GM23338 (cell line): ENCODE measurements at regions not wholly inside any gene's neighbourhood (a gene's known extent, or its start where the extent isn't known, plus 50 kb on each side); places are given as distances from the start of the nearest gene placed in this dataset.
A peak's percentile ranks its signal among the peaks of the same experiment; 100 is the strongest.

Experiments used
- ATAC-seq: fragments of 200-7000 bp; cut with Tn5 transposase; 3 replicates; pipeline ENCODE4 v1.9.1; 2020
- DNase-seq: peaks from one replicate; pipeline ENCODE4 v3.0.0-alpha.2; 2015; ENCODE audit warnings: low spot score
- H2AFZ ChIP-seq: fragments of 200-600 bp; sonication (generic); 2 replicates; pipeline ENCODE4 v1.8.0; 2016; ENCODE audit warnings: antibody characterized with exemption, mild to moderate bottlenecking, moderate library complexity
- H3F3A ChIP-seq: fragments of 200-600 bp; sonication (generic); replicated peaks from 2 replicates; pipeline ENCODE4 v1.8.0; 2017; ENCODE audit warnings: antibody characterized with exemption, mixed run types, low read depth
- H3K27ac ChIP-seq: fragments of 200-600 bp; sonication (generic); 2 replicates; pipeline ENCODE4 v1.6.1; 2016; ENCODE audit warnings: low read depth
- H3K27me3 ChIP-seq: fragments of 200-600 bp; sonication (generic); 2 replicates; pipeline ENCODE4 v1.8.0; 2016; ENCODE audit warnings: mild to moderate bottlenecking, mixed run types, moderate library complexity; ENCODE audit not compliant: insufficient read depth
- H3K36me3 ChIP-seq: fragments of 200-600 bp; sonication (generic); 2 replicates; pipeline ENCODE4 v1.8.0; 2016; ENCODE audit warnings: mild to moderate bottlenecking; ENCODE audit not compliant: insufficient read depth
- H3K4me1 ChIP-seq: fragments of 200-600 bp; sonication (generic); 2 replicates; pipeline ENCODE4 v1.8.0; 2016; ENCODE audit warnings: mild to moderate bottlenecking, moderate library complexity; ENCODE audit not compliant: insufficient read depth
- H3K4me2 ChIP-seq: fragments of 200-600 bp; sonication (generic); 2 replicates; pipeline ENCODE4 v1.7.1; 2017; ENCODE audit warnings: mixed run types
- H3K4me3 ChIP-seq: fragments of 200-600 bp; sonication (generic); 2 replicates; pipeline ENCODE4 v1.6.1; 2016; ENCODE audit warnings: mixed run types
- H3K79me2 ChIP-seq: fragments of 200-600 bp; sonication (generic); replicated peaks from 2 replicates; pipeline ENCODE4 v1.8.0; 2017; ENCODE audit warnings: mild to moderate bottlenecking; ENCODE audit not compliant: insufficient read depth
- H3K9me2 ChIP-seq: fragments of 200-600 bp; sonication (generic); 2 replicates; pipeline ENCODE4 v1.8.0; 2017; ENCODE audit not compliant: insufficient read depth
- H4K20me1 ChIP-seq: fragments of 200-600 bp; sonication (generic); replicated peaks from 2 replicates; pipeline ENCODE4 v1.8.0; 2017; ENCODE audit warnings: mild to moderate bottlenecking; ENCODE audit not compliant: insufficient read depth
- H3K27ac Mint-ChIP-seq: 2 replicates; pipeline ENCODE4 v1.8.0; 2020; ENCODE audit warnings: inconsistent platforms, mild to moderate bottlenecking, moderate library complexity, mixed read lengths
- H3K27me3 Mint-ChIP-seq: 3 replicates; pipeline ENCODE4 v1.8.0; 2022; ENCODE audit warnings: low read depth, mild to moderate bottlenecking, moderate library complexity, mixed read lengths, inconsistent platforms; ENCODE audit not compliant: insufficient read depth, poor library complexity
- H3K36me3 Mint-ChIP-seq: 3 replicates; pipeline ENCODE4 v1.8.0; 2021; ENCODE audit warnings: low read depth, mild to moderate bottlenecking, inconsistent platforms, moderate library complexity, mixed read lengths
- H3K4me1 Mint-ChIP-seq: 3 replicates; pipeline ENCODE4 v1.8.0; 2020; ENCODE audit warnings: mild to moderate bottlenecking, inconsistent platforms, mixed read lengths
- H3K4me3 Mint-ChIP-seq: 3 replicates; pipeline ENCODE4 v1.8.0; 2021; ENCODE audit warnings: moderate library complexity, mild to moderate bottlenecking, inconsistent platforms, mixed read lengths
- H3K9me3 Mint-ChIP-seq: 3 replicates; pipeline ENCODE4 v1.8.0; 2020; ENCODE audit warnings: moderate library complexity, mild to moderate bottlenecking, inconsistent platforms, mixed read lengths
- CREB1 ChIP-seq: fragments of 250-450 bp; sonication (Bioruptor Pico); IDR thresholded peaks from 2 replicates; pipeline ENCODE4 v1.5.0; 2020; ENCODE audit warnings: low read depth, mild to moderate bottlenecking, moderate library complexity
- EZH2 ChIP-seq: fragments of 200-600 bp; sonication (generic); IDR thresholded peaks from one replicate; pipeline ENCODE4 v1.8.0; 2017; ENCODE audit warnings: antibody characterized with exemption, mild to moderate bottlenecking, low read depth; ENCODE audit not compliant: unreplicated experiment
- EZH2phosphoT487 ChIP-seq: fragments of 200-600 bp; sonication (generic); IDR thresholded peaks from one replicate; pipeline ENCODE4 v1.8.1; 2018; ENCODE audit warnings: antibody characterized with exemption; ENCODE audit not compliant: unreplicated experiment
- JUNB ChIP-seq: IDR thresholded peaks from one replicate; pipeline ENCODE4 v1.6.1; 2016; ENCODE audit warnings: antibody characterized with exemption; ENCODE audit not compliant: unreplicated experiment
- NANOG ChIP-seq: IDR thresholded peaks from 2 replicates; pipeline ENCODE4 v1.6.1; 2016; ENCODE audit warnings: antibody characterized with exemption, borderline replicate concordance
- POLR2AphosphoS5 ChIP-seq: IDR thresholded peaks from 2 replicates; pipeline ENCODE4 v1.6.1; 2016; ENCODE audit warnings: antibody characterized with exemption, low read depth
- STAT1 ChIP-seq: IDR thresholded peaks from one replicate; pipeline ENCODE4 v1.6.1; 2016; ENCODE audit warnings: antibody characterized with exemption; ENCODE audit not compliant: unreplicated experiment
- ZNF114 ChIP-seq: fragments of 250-450 bp; sonication (Bioruptor Pico); IDR thresholded peaks from 2 replicates; pipeline ENCODE4 v1.5.0; 2020; ENCODE audit warnings: mild to moderate bottlenecking, moderate library complexity
- ZNF331 ChIP-seq: fragments of 250-450 bp; sonication (Bioruptor Pico); IDR thresholded peaks from 2 replicates; pipeline ENCODE4 v1.5.0; 2020; ENCODE audit warnings: low read depth, mild to moderate bottlenecking, moderate library complexity
- TF ChIP-seq, protein P1 (sequence below), 2 experiments: fragments of 200-600 bp in 1 of 2; sonication (generic) in 1 of 2; conservative IDR thresholded peaks; 2 replicates each; pipeline versions ENCODE4 v1.5.1 to v1.6.1; 2016 to 2017; ENCODE audit warnings: antibody characterized with exemption in 2 of 2, low read depth in 2 of 2, mild to moderate bottlenecking in 2 of 2, moderate library complexity in 1 of 2
- TF ChIP-seq, protein P2 (sequence below): IDR thresholded peaks from 2 replicates; pipeline ENCODE4 v1.6.1; 2016; ENCODE audit warnings: antibody characterized with exemption
- TF ChIP-seq, protein P3 (sequence below): IDR thresholded peaks from one replicate; pipeline ENCODE4 v1.6.1; 2018; ENCODE audit warnings: antibody characterized with exemption; ENCODE audit not compliant: unreplicated experiment
- TF ChIP-seq, protein P4 (sequence below): fragments of 250-450 bp; sonication (Bioruptor Pico); IDR thresholded peaks from 2 replicates; pipeline ENCODE4 v1.5.0; 2020; ENCODE audit warnings: mild to moderate bottlenecking, moderate library complexity

DNA sequence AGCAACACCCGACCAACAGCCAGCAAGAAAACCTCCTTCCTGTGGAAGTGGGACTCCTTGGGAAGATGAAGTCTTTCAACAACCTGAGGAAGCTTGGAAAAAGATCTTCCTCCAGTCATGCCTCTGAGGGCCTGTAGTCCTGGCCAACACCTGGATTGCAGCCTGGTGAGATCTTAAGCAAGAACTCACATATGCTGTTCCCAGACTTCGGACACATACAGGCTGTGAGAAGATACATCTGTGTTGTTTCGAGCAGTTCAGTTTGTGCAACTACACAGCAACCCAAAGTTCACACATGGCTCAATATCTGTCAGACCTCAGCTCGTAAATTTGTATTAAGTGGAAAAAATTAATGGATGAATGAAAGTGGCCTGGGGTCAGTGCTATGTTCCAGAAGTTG lies 65.1 kb upstream of the UBAC2 start:
- Mint-ChIP-seq H3K27ac (no peak overlapping the region), H3K27me3 (no peaks in the 10 kb centered on the region), H3K36me3 (peaks cover 4% of the 10 kb centered on the region), H3K4me3 (no peak overlapping the region), H3K9me3 (peaks cover 12% of the 10 kb centered on the region; the same call in 2 of the 3 replicates), H3K4me1 (peaks cover 14% of the 10 kb centered on the region)
- Histone ChIP-seq H3K4me1 (no peaks in the 10 kb centered on the region), H3K27me3 (no peaks in the 10 kb centered on the region), H3K36me3 (no peaks in the 10 kb centered on the region), H3K9me2 (0 out of 2 replicates have a peak, but pooled peaks cover 4% of the 10 kb centered on the region), H3F3A (no peaks in the 10 kb centered on the region), H3K79me2 (no peaks in the 10 kb centered on the region), H3K4me3 (no peak overlapping the region), H3K4me2 (no peak overlapping the region), H4K20me1 (no peaks in the 10 kb centered on the region), H2AFZ (peak overlapping the region; percentile 85; the same call in 1 of the 2 replicates), H3K27ac (no peak overlapping the region)
- TF ChIP-seq ZNF331 (no peak), ZNF114 (CRISPR knock-in tag) (no peak), CREB1 (no peak), JUNB (no peak), EZH2phosphoT487 (no peak), STAT1 (no peak), POLR2AphosphoS5 (no peak), NANOG (no peak), EZH2 (no peak)
- TF ChIP-seq, protein P1, sequence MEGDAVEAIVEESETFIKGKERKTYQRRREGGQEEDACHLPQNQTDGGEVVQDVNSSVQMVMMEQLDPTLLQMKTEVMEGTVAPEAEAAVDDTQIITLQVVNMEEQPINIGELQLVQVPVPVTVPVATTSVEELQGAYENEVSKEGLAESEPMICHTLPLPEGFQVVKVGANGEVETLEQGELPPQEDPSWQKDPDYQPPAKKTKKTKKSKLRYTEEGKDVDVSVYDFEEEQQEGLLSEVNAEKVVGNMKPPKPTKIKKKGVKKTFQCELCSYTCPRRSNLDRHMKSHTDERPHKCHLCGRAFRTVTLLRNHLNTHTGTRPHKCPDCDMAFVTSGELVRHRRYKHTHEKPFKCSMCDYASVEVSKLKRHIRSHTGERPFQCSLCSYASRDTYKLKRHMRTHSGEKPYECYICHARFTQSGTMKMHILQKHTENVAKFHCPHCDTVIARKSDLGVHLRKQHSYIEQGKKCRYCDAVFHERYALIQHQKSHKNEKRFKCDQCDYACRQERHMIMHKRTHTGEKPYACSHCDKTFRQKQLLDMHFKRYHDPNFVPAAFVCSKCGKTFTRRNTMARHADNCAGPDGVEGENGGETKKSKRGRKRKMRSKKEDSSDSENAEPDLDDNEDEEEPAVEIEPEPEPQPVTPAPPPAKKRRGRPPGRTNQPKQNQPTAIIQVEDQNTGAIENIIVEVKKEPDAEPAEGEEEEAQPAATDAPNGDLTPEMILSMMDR (conservative IDR thresholded peaks at IDR 0.05; ENCODE audit: low read depth in 2 of 2), result no peak
- TF ChIP-seq, protein P2, sequence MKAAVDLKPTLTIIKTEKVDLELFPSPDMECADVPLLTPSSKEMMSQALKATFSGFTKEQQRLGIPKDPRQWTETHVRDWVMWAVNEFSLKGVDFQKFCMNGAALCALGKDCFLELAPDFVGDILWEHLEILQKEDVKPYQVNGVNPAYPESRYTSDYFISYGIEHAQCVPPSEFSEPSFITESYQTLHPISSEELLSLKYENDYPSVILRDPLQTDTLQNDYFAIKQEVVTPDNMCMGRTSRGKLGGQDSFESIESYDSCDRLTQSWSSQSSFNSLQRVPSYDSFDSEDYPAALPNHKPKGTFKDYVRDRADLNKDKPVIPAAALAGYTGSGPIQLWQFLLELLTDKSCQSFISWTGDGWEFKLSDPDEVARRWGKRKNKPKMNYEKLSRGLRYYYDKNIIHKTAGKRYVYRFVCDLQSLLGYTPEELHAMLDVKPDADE, result no peak
- TF ChIP-seq, protein P3, sequence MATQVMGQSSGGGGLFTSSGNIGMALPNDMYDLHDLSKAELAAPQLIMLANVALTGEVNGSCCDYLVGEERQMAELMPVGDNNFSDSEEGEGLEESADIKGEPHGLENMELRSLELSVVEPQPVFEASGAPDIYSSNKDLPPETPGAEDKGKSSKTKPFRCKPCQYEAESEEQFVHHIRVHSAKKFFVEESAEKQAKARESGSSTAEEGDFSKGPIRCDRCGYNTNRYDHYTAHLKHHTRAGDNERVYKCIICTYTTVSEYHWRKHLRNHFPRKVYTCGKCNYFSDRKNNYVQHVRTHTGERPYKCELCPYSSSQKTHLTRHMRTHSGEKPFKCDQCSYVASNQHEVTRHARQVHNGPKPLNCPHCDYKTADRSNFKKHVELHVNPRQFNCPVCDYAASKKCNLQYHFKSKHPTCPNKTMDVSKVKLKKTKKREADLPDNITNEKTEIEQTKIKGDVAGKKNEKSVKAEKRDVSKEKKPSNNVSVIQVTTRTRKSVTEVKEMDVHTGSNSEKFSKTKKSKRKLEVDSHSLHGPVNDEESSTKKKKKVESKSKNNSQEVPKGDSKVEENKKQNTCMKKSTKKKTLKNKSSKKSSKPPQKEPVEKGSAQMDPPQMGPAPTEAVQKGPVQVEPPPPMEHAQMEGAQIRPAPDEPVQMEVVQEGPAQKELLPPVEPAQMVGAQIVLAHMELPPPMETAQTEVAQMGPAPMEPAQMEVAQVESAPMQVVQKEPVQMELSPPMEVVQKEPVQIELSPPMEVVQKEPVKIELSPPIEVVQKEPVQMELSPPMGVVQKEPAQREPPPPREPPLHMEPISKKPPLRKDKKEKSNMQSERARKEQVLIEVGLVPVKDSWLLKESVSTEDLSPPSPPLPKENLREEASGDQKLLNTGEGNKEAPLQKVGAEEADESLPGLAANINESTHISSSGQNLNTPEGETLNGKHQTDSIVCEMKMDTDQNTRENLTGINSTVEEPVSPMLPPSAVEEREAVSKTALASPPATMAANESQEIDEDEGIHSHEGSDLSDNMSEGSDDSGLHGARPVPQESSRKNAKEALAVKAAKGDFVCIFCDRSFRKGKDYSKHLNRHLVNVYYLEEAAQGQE, result no peak
- TF ChIP-seq, protein P4, sequence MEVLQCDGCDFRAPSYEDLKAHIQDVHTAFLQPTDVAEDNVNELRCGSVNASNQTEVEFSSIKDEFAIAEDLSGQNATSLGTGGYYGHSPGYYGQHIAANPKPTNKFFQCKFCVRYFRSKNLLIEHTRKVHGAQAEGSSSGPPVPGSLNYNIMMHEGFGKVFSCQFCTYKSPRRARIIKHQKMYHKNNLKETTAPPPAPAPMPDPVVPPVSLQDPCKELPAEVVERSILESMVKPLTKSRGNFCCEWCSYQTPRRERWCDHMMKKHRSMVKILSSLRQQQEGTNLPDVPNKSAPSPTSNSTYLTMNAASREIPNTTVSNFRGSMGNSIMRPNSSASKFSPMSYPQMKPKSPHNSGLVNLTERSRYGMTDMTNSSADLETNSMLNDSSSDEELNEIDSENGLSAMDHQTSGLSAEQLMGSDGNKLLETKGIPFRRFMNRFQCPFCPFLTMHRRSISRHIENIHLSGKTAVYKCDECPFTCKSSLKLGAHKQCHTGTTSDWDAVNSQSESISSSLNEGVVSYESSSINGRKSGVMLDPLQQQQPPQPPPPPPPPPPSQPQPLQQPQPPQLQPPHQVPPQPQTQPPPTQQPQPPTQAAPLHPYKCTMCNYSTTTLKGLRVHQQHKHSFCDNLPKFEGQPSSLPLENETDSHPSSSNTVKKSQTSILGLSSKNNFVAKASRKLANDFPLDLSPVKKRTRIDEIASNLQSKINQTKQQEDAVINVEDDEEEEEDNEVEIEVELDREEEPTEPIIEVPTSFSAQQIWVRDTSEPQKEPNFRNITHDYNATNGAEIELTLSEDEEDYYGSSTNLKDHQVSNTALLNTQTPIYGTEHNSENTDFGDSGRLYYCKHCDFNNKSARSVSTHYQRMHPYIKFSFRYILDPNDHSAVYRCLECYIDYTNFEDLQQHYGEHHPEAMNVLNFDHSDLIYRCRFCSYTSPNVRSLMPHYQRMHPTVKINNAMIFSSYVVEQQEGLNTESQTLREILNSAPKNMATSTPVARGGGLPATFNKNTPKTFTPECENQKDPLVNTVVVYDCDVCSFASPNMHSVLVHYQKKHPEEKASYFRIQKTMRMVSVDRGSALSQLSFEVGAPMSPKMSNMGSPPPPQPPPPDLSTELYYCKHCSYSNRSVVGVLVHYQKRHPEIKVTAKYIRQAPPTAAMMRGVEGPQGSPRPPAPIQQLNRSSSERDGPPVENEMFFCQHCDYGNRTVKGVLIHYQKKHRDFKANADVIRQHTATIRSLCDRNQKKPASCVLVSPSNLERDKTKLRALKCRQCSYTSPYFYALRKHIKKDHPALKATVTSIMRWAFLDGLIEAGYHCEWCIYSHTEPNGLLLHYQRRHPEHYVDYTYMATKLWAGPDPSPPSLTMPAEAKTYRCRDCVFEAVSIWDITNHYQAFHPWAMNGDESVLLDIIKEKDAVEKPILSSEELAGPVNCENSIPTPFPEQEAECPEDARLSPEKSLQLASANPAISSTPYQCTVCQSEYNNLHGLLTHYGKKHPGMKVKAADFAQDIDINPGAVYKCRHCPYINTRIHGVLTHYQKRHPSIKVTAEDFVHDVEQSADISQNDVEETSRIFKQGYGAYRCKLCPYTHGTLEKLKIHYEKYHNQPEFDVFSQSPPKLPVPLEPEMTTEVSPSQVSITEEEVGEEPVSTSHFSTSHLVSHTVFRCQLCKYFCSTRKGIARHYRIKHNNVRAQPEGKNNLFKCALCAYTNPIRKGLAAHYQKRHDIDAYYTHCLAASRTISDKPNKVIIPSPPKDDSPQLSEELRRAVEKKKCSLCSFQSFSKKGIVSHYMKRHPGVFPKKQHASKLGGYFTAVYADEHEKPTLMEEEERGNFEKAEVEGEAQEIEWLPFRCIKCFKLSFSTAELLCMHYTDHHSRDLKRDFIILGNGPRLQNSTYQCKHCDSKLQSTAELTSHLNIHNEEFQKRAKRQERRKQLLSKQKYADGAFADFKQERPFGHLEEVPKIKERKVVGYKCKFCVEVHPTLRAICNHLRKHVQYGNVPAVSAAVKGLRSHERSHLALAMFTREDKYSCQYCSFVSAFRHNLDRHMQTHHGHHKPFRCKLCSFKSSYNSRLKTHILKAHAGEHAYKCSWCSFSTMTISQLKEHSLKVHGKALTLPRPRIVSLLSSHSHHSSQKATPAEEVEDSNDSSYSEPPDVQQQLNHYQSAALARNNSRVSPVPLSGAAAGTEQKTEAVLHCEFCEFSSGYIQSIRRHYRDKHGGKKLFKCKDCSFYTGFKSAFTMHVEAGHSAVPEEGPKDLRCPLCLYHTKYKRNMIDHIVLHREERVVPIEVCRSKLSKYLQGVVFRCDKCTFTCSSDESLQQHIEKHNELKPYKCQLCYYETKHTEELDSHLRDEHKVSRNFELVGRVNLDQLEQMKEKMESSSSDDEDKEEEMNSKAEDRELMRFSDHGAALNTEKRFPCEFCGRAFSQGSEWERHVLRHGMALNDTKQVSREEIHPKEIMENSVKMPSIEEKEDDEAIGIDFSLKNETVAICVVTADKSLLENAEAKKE (CRISPR knock-in tag), result no peak
- DNase-seq (no peak), ATAC-seq (no peak)
